SU-DHL-6 (cell line): ENCODE measurements at regions not wholly inside any gene's neighbourhood (a gene's known extent, or its start where the extent isn't known, plus 50 kb on each side); places are given as distances from the start of the nearest gene placed in this dataset.

ENCODE experiments used
- H2AFZ ChIP-seq: fragments of 200-600 bp; sonication (generic); 2 replicates; pipeline ENCODE4 v1.6.1; 2014; ENCODE audit warnings: low read depth, mild to moderate bottlenecking, moderate library complexity, mixed read lengths, antibody characterized with exemption, low read length; ENCODE audit not compliant: severe bottlenecking
- H3F3A ChIP-seq: fragments of 200-600 bp; shearing (Covaris generic); 2 replicates; pipeline ENCODE4 v1.6.0; 2016; ENCODE audit warnings: antibody characterized with exemption, mild to moderate bottlenecking; ENCODE audit not compliant: insufficient read depth
- H3K27ac ChIP-seq: fragments of 200-600 bp; sonication (generic); 2 replicates; pipeline ENCODE4 v1.5.1; 2016; ENCODE audit warnings: low read depth, mild to moderate bottlenecking, low read length, moderate library complexity, mixed read lengths
- H3K27me3 ChIP-seq: fragments of 200-600 bp; sonication (generic), shearing (Covaris generic); 2 replicates; pipeline ENCODE4 v1.6.0; 2014; ENCODE audit warnings: mild to moderate bottlenecking, low read length
- H3K36me3 ChIP-seq: fragments of 200-600 bp; sonication (generic); 2 replicates; pipeline ENCODE4 v1.6.1; 2014; ENCODE audit warnings: mild to moderate bottlenecking, low read length, mixed read lengths
- H3K4me2 ChIP-seq: fragments of 300-600, 200-600 bp; shearing (Covaris generic), sonication (generic); 2 replicates; pipeline ENCODE4 v1.6.0; 2014; ENCODE audit warnings: low read length, low read depth, mild to moderate bottlenecking; ENCODE audit not compliant: poor library complexity, severe bottlenecking
- H3K4me3 ChIP-seq: fragments of 200-600 bp; sonication (generic); 2 replicates; pipeline ENCODE4 v1.5.1; 2014; ENCODE audit warnings: antibody characterized with exemption, low read length, mild to moderate bottlenecking, mixed read lengths; ENCODE audit not compliant: insufficient read depth, poor library complexity, severe bottlenecking
- H3K79me2 ChIP-seq: fragments of 200-600 bp; sonication (generic); 2 replicates; pipeline ENCODE4 v1.6.1; 2014; ENCODE audit warnings: mild to moderate bottlenecking, low read length, moderate library complexity; ENCODE audit not compliant: insufficient read depth
- H3K9ac ChIP-seq: fragments of 200-600 bp; sonication (generic); 2 replicates; pipeline ENCODE4 v1.7.0; 2014; ENCODE audit warnings: mild to moderate bottlenecking, low read length
- H3K9me2 ChIP-seq: fragments of 200-600 bp; sonication (generic); replicated peaks from 2 replicates; pipeline ENCODE4 v1.6.1; 2014; ENCODE audit warnings: low read length; ENCODE audit not compliant: insufficient read depth
- H3K9me3 ChIP-seq: fragments of 200-600 bp; sonication (generic); 2 replicates; pipeline ENCODE4 v1.6.1; 2014; ENCODE audit warnings: low read length, mixed read lengths; ENCODE audit not compliant: insufficient read depth
- H4K20me1 ChIP-seq: fragments of 200-600 bp; sonication (generic); 2 replicates; pipeline ENCODE4 v1.6.1; 2014; ENCODE audit warnings: low read depth, mild to moderate bottlenecking, antibody characterized with exemption, low read length, moderate library complexity, mixed read lengths
- CTCF ChIP-seq: fragments of 200-600 bp; sonication (generic); IDR thresholded peaks from one replicate; pipeline ENCODE4 v1.5.1; 2017; ENCODE audit warnings: antibody characterized with exemption, mild to moderate bottlenecking, low read length, moderate library complexity; ENCODE audit not compliant: insufficient read depth, poor library complexity, severe bottlenecking
- EZH2phosphoT487 ChIP-seq: fragments of 200-600 bp; sonication (generic), shearing (Covaris generic); conservative IDR thresholded peaks from 2 replicates; pipeline ENCODE4 v1.6.1; 2018; ENCODE audit warnings: mild to moderate bottlenecking, antibody characterized with exemption, low read length, moderate library complexity, mixed read lengths

- Histone ChIP-seq H3K4me2 (no peak overlapping the region), H3F3A (no peaks in the 10 kb centered on the region), H3K36me3 (no peaks in the 10 kb centered on the region), H3K79me2 (no peaks in the 10 kb centered on the region), H3K27ac (no peak overlapping the region), H2AFZ (no peak overlapping the region), H3K9ac (no peak overlapping the region), H3K27me3 (no peaks in the 10 kb centered on the region), H3K9me3 (no peaks in the 10 kb centered on the region), H3K9me2 (no peaks in the 10 kb centered on the region), H3K4me3 (no peak overlapping the region), H4K20me1 (no peaks in the 10 kb centered on the region)
- TF ChIP-seq CTCF (no peak), EZH2phosphoT487 (no peak)
These were observed 158.4 kb upstream of the BACE2 start for GRCh38 chr21:41009398-41010100.

- no peak for TF ChIP-seq CTCF
- no peak for TF ChIP-seq EZH2phosphoT487
- Histone ChIP-seq H3K4me2 (no peak overlapping the region), H3K9ac (no peak overlapping the region), H3K4me3 (no peak overlapping the region), H3K9me3 (no peaks in the 10 kb centered on the region), H3K27ac (no peak overlapping the region), H3K9me2 (no peaks in the 10 kb centered on the region), H3K27me3 (no peaks in the 10 kb centered on the region), H2AFZ (no peak overlapping the region), H4K20me1 (no peaks in the 10 kb centered on the region), H3K36me3 (no peaks in the 10 kb centered on the region), H3F3A (no peaks in the 10 kb centered on the region), H3K79me2 (no peaks in the 10 kb centered on the region)
These were observed 157.9 kb upstream of the BACE2 start for GRCh38 chr21:41010101-41010435.

- Histone ChIP-seq H3K79me2 (no peaks in the 10 kb centered on the region), H3K27ac (no peak overlapping the region), H4K20me1 (no peaks in the 10 kb centered on the region), H2AFZ (no peak overlapping the region), H3K27me3 (no peaks in the 10 kb centered on the region), H3K9me3 (no peaks in the 10 kb centered on the region), H3K4me3 (no peak overlapping the region), H3K9me2 (no peaks in the 10 kb centered on the region), H3K36me3 (no peaks in the 10 kb centered on the region), H3K4me2 (no peak overlapping the region), H3K9ac (no peak overlapping the region), H3F3A (no peaks in the 10 kb centered on the region)
- TF ChIP-seq EZH2phosphoT487 (no peak), CTCF (no peak)
These were observed 156.7 kb upstream of the BACE2 start for GRCh38 chr21:41011098-41011731.
